Astrocyte (in vitro differentiated cells and primary cell): ENCODE measurements at regions not wholly inside any gene's neighbourhood (a gene's known extent, or its start where the extent isn't known, plus 50 kb on each side); places are given as distances from the start of the nearest gene placed in this dataset.
A peak's percentile ranks its signal among the peaks of the same experiment; 100 is the strongest.

Experiments used
- DNase-seq: peaks from one replicate; pipeline ENCODE4 v3.0.0-alpha.2; 2010; ENCODE audit warnings: low read depth
- FAIRE-seq: peaks from 2 replicates; lab custom pipeline; 2011; peaks lifted over from hg19 to GRCh38; lab: Jason Lieb, UNC
- H2AFZ ChIP-seq: 2 replicates; pipeline ENCODE4 v1.6.0; 2012; ENCODE audit warnings: low read depth, low read length, inconsistent platforms
- H3K27ac ChIP-seq: 2 replicates; pipeline ENCODE4 v1.5.1; 2011; ENCODE audit warnings: low read depth, low read length, inconsistent platforms
- H3K27me3 ChIP-seq: 2 replicates; pipeline ENCODE4 v1.6.0; 2011; ENCODE audit warnings: low read length, inconsistent platforms; ENCODE audit not compliant: insufficient read depth
- H3K36me3 ChIP-seq: 2 replicates; pipeline ENCODE4 v1.5.1; 2011; ENCODE audit warnings: low read length, inconsistent platforms; ENCODE audit not compliant: insufficient read depth
- H3K4me1 ChIP-seq: 2 replicates; pipeline ENCODE4 v1.5.1; 2011; ENCODE audit warnings: low read length, inconsistent platforms; ENCODE audit not compliant: insufficient read depth
- H3K4me2 ChIP-seq: 2 replicates; pipeline ENCODE4 v1.6.0; 2012; ENCODE audit warnings: low read length, inconsistent platforms
- H3K4me3 ChIP-seq: 2 replicates; pipeline ENCODE4 v1.5.1; 2011; ENCODE audit warnings: low read depth, mild to moderate bottlenecking, low read length, inconsistent platforms; ENCODE audit not compliant: insufficient read depth
- H3K79me2 ChIP-seq: 2 replicates; pipeline ENCODE4 v1.6.0; 2012; ENCODE audit warnings: mild to moderate bottlenecking, low read length, inconsistent platforms; ENCODE audit not compliant: insufficient read depth
- H3K9ac ChIP-seq: 2 replicates; pipeline ENCODE4 v1.6.0; 2012; ENCODE audit warnings: mild to moderate bottlenecking, low read length, inconsistent platforms
- H3K9me3 ChIP-seq: 2 replicates; pipeline ENCODE4 v1.5.1; 2012; ENCODE audit warnings: low read depth, mild to moderate bottlenecking, low read length, inconsistent platforms; ENCODE audit not compliant: insufficient read depth
- H4K20me1 ChIP-seq: 2 replicates; pipeline ENCODE4 v1.6.0; 2012; ENCODE audit warnings: low read length, inconsistent platforms; ENCODE audit not compliant: insufficient read depth
- H3K27ac Mint-ChIP-seq: one replicate; pipeline ENCODE4 v1.8.0; 2021; ENCODE audit warnings: mild to moderate bottlenecking, mixed read lengths; ENCODE audit not compliant: unreplicated experiment
- H3K27me3 Mint-ChIP-seq: one replicate; pipeline ENCODE4 v1.8.0; 2021; ENCODE audit warnings: low read depth, mixed read lengths; ENCODE audit not compliant: unreplicated experiment
- H3K36me3 Mint-ChIP-seq: one replicate; pipeline ENCODE4 v1.8.0; 2021; ENCODE audit warnings: low read depth, mixed read lengths; ENCODE audit not compliant: unreplicated experiment
- H3K4me1 Mint-ChIP-seq: one replicate; pipeline ENCODE4 v1.8.0; 2021; ENCODE audit warnings: low read depth, mixed read lengths; ENCODE audit not compliant: unreplicated experiment
- H3K4me3 Mint-ChIP-seq: one replicate; pipeline ENCODE4 v1.8.0; 2021; ENCODE audit warnings: mild to moderate bottlenecking, moderate library complexity, mixed read lengths; ENCODE audit not compliant: unreplicated experiment
- H3K9me3 Mint-ChIP-seq: one replicate; pipeline ENCODE4 v1.8.0; 2021; ENCODE audit warnings: mild to moderate bottlenecking, mixed read lengths; ENCODE audit not compliant: unreplicated experiment
- CTCF ChIP-seq: IDR thresholded peaks from 2 replicates; pipeline ENCODE4 v1.5.1; 2011; ENCODE audit warnings: low read depth, mild to moderate bottlenecking, inconsistent platforms, low read length, moderate library complexity; ENCODE audit not compliant: insufficient read depth
- EZH2 ChIP-seq: IDR thresholded peaks from 2 replicates; pipeline ENCODE4 v1.6.1; 2012; ENCODE audit warnings: mild to moderate bottlenecking, low read length, inconsistent platforms; ENCODE audit not compliant: insufficient read depth

- FAIRE-seq (no peak), DNase-seq (peak; percentile 23)
- no peak overlapping the region for H3K9ac ChIP-seq
- H3K4me1 ChIP-seq = no peaks in the 10 kb centered on the region
- Mint-ChIP-seq H3K4me1 (peaks cover 14% of the 10 kb centered on the region), H3K9me3 (no peaks in the 10 kb centered on the region), H3K4me3 (no peak overlapping the region), H3K27me3 (no peaks in the 10 kb centered on the region), H3K27ac (peak overlapping the region; percentile 38), H3K36me3 (no peaks in the 10 kb centered on the region)
- no peaks in the 10 kb centered on the region for H3K27me3 ChIP-seq
- no peaks in the 10 kb centered on the region for H3K79me2 ChIP-seq
- no peaks in the 10 kb centered on the region for H4K20me1 ChIP-seq
- no peak overlapping the region for H3K4me2 ChIP-seq
- no peak overlapping the region for H3K27ac ChIP-seq
- no peak for TF ChIP-seq EZH2
- no peak for TF ChIP-seq CTCF
- no peaks in the 10 kb centered on the region for H3K36me3 ChIP-seq
- H3K4me3 ChIP-seq = no peak overlapping the region
- H2AFZ ChIP-seq = no peak overlapping the region
- no peaks in the 10 kb centered on the region for H3K9me3 ChIP-seq
Observed at GRCh38 chr6:92589996-92590395, 829.4 kb downstream of the EPHA7 start.

- Histone ChIP-seq H2AFZ (no peak overlapping the region), H3K27me3 (no peaks in the 10 kb centered on the region), H4K20me1 (no peaks in the 10 kb centered on the region), H3K79me2 (no peaks in the 10 kb centered on the region), H3K4me3 (no peak overlapping the region), H3K36me3 (no peaks in the 10 kb centered on the region), H3K4me2 (no peak overlapping the region), H3K4me1 (no peaks in the 10 kb centered on the region), H3K9me3 (no peaks in the 10 kb centered on the region), H3K27ac (no peak overlapping the region), H3K9ac (no peak overlapping the region)
- H3K9me3 Mint-ChIP-seq = no peaks in the 10 kb centered on the region
- TF ChIP-seq CTCF (no peak), EZH2 (no peak)
- H3K4me1 Mint-ChIP-seq = peaks cover 14% of the 10 kb centered on the region
- no peaks in the 10 kb centered on the region for H3K36me3 Mint-ChIP-seq
- peak; percentile 47 for DNase-seq
- H3K27me3 Mint-ChIP-seq = no peaks in the 10 kb centered on the region
- no peak overlapping the region for H3K27ac Mint-ChIP-seq
- no peak overlapping the region for H3K4me3 Mint-ChIP-seq
- FAIRE-seq = no peak
Observed at GRCh38 chr6:92588148-92588547, 831.2 kb downstream of the EPHA7 start.

GRCh38 chr6:92587525-92587924 is 831.8 kb downstream of the EPHA7 start:
- no peaks in the 10 kb centered on the region for H3K36me3 ChIP-seq
- H3K4me1 Mint-ChIP-seq = peaks cover 14% of the 10 kb centered on the region
- H3K4me2 ChIP-seq = peak overlapping the region; percentile 5
- no peak overlapping the region for H3K27ac ChIP-seq
- no peaks in the 10 kb centered on the region for H3K79me2 ChIP-seq
- H3K9ac ChIP-seq = no peak overlapping the region
- H3K27me3 Mint-ChIP-seq = no peaks in the 10 kb centered on the region
- FAIRE-seq = no peak
- no peaks in the 10 kb centered on the region for H4K20me1 ChIP-seq
- H3K9me3 ChIP-seq = no peaks in the 10 kb centered on the region
- no peak for TF ChIP-seq CTCF
- TF ChIP-seq EZH2 = no peak
- H3K36me3 Mint-ChIP-seq = no peaks in the 10 kb centered on the region
- no peak overlapping the region for H2AFZ ChIP-seq
- no peaks in the 10 kb centered on the region for H3K4me1 ChIP-seq
- H3K27me3 ChIP-seq = no peaks in the 10 kb centered on the region
- H3K9me3 Mint-ChIP-seq = no peaks in the 10 kb centered on the region
- H3K27ac Mint-ChIP-seq = no peak overlapping the region
- H3K4me3 Mint-ChIP-seq = no peak overlapping the region
- peak; percentile 51 for DNase-seq
- no peak overlapping the region for H3K4me3 ChIP-seq
